Ascending aorta (tissue), 2 donors: ENCODE measurements at regions not wholly inside any gene's neighbourhood (a gene's known extent, or its start where the extent isn't known, plus 50 kb on each side); places are given as distances from the start of the nearest gene placed in this dataset.

Experiments used
- DNase-seq, 2 donors: peaks; one replicate each; pipeline ENCODE4 v3.0.0-alpha.2; 2019; ENCODE audit warnings: low spot score in 2 of 2
- H3K27ac ChIP-seq, 2 donors: fragments of 200-600 bp; sonication (generic); one replicate each; pipeline ENCODE4 v1.5.1; 2016 to 2017; ENCODE audit warnings: mild to moderate bottlenecking in 1 of 2
- H3K27me3 ChIP-seq: fragments of 200-600 bp; sonication (generic); one replicate; pipeline ENCODE4 v1.5.1; 2017
- H3K36me3 ChIP-seq, 2 donors: fragments of 200-600 bp; sonication (generic); one replicate each; pipeline ENCODE4 v1.5.1; 2016
- H3K4me1 ChIP-seq, 2 donors: fragments of 200-600 bp; sonication (generic); one replicate each; pipeline ENCODE4 v1.5.1; 2016 to 2017; ENCODE audit warnings: mild to moderate bottlenecking in 1 of 2
- H3K4me3 ChIP-seq, 2 donors: fragments of 200-600 bp; sonication (generic); one replicate each; pipeline ENCODE4 v1.5.1; 2016 to 2017; ENCODE audit warnings: mild to moderate bottlenecking in 1 of 2
- H3K9me3 ChIP-seq, 2 donors: fragments of 200-600 bp; sonication (generic); one replicate each; pipeline ENCODE4 v1.5.1; 2016
- CTCF ChIP-seq, 3 experiments: fragments of 200-600 bp in 2 of 3; fragments of 450-650 bp in 1 of 3; sonication (generic) in 2 of 3; IDR thresholded peaks; one replicate each; pipeline ENCODE4 v1.5.1; 2016 to 2019; ENCODE audit warnings: antibody characterized with exemption in 3 of 3, mild to moderate bottlenecking in 1 of 3, moderate library complexity in 1 of 3
- intact Hi-C: fragments of 100-400 bp; cut with DNase I; formaldehyde crosslinking; loops from one replicate; pipeline ENCODE4 v1.15.1; 2023

GRCh38 chr16:7158481-7158880 is 174.2 kb upstream of the RBFOX1 start:
- TF ChIP-seq CTCF (IDR thresholded peaks at IDR 0.05): no peak
- Histone ChIP-seq H3K4me3 (no peak overlapping the region), H3K4me1 (no peaks in the 10 kb centered on the region), H3K27me3 (no peaks in the 10 kb centered on the region), H3K36me3 (no peaks in the 10 kb centered on the region), H3K27ac (no peak overlapping the region), H3K9me3 (no peaks in the 10 kb centered on the region)
- intact Hi-C loops: no loop called here
- no peak for DNase-seq

GRCh38 chr16:7150230-7150629 is 182.4 kb upstream of the RBFOX1 start:
- Histone ChIP-seq H3K36me3 (no peaks in the 10 kb centered on the region), H3K27me3 (no peaks in the 10 kb centered on the region), H3K9me3 (no peaks in the 10 kb centered on the region), H3K4me1 (no peaks in the 10 kb centered on the region), H3K27ac (no peak overlapping the region), H3K4me3 (no peak overlapping the region)
- intact Hi-C loops: no loop called here
- DNase-seq: no peak
- TF ChIP-seq CTCF (IDR thresholded peaks at IDR 0.05): no peak

GRCh38 chr16:7148606-7149005 is 184.0 kb upstream of the RBFOX1 start:
- DNase-seq: no peak
- no peak overlapping the region for H3K4me3 ChIP-seq
- H3K27me3 ChIP-seq: no peaks in the 10 kb centered on the region
- no peaks in the 10 kb centered on the region for H3K36me3 ChIP-seq
- intact Hi-C loops: no loop called here
- H3K4me1 ChIP-seq: no peaks in the 10 kb centered on the region
- H3K9me3 ChIP-seq: no peaks in the 10 kb centered on the region
- H3K27ac ChIP-seq: no peak overlapping the region
- TF ChIP-seq CTCF (IDR thresholded peaks at IDR 0.05): no peak

GRCh38 chr16:7140899-7141298 is 191.7 kb upstream of the RBFOX1 start:
- Histone ChIP-seq H3K27ac (no peak overlapping the region), H3K4me3 (no peak overlapping the region), H3K4me1 (no peaks in the 10 kb centered on the region), H3K9me3 (no peaks in the 10 kb centered on the region), H3K36me3 (no peaks in the 10 kb centered on the region), H3K27me3 (no peaks in the 10 kb centered on the region)
- no peak for DNase-seq
- intact Hi-C loops: no loop called here
- TF ChIP-seq CTCF (IDR thresholded peaks at IDR 0.05): no peak

- DNase-seq: no peak
- no peaks in the 10 kb centered on the region for H3K27me3 ChIP-seq
- TF ChIP-seq CTCF (IDR thresholded peaks at IDR 0.05): no peak
- H3K4me3 ChIP-seq: no peak overlapping the region
- intact Hi-C loops: no loop called here
- H3K36me3 ChIP-seq: no peaks in the 10 kb centered on the region
- H3K9me3 ChIP-seq: no peaks in the 10 kb centered on the region
- H3K4me1 ChIP-seq: no peaks in the 10 kb centered on the region
- H3K27ac ChIP-seq: no peak overlapping the region
Measured at GRCh38 chr16:7137560-7138330, 194.9 kb upstream of the RBFOX1 start.

GRCh38 chr16:7132465-7132864 is 200.2 kb upstream of the RBFOX1 start:
- Histone ChIP-seq H3K27ac (no peak overlapping the region), H3K4me3 (no peak overlapping the region), H3K4me1 (no peaks in the 10 kb centered on the region), H3K27me3 (no peaks in the 10 kb centered on the region), H3K36me3 (no peaks in the 10 kb centered on the region), H3K9me3 (no peaks in the 10 kb centered on the region)
- intact Hi-C loops: no loop called here
- TF ChIP-seq CTCF (IDR thresholded peaks at IDR 0.05): no peak
- DNase-seq: no peak
